GM21390 (cell line): ENCODE measurements at regions not wholly inside any gene's neighbourhood (a gene's known extent, or its start where the extent isn't known, plus 50 kb on each side); places are given as distances from the start of the nearest gene placed in this dataset.

Experiments used
- ATAC-seq: cut with Tn5 transposase; IDR thresholded peaks from one replicate; pipeline ENCODE4 v1.9.1; 2021; ENCODE audit not compliant: unreplicated experiment

DNA sequence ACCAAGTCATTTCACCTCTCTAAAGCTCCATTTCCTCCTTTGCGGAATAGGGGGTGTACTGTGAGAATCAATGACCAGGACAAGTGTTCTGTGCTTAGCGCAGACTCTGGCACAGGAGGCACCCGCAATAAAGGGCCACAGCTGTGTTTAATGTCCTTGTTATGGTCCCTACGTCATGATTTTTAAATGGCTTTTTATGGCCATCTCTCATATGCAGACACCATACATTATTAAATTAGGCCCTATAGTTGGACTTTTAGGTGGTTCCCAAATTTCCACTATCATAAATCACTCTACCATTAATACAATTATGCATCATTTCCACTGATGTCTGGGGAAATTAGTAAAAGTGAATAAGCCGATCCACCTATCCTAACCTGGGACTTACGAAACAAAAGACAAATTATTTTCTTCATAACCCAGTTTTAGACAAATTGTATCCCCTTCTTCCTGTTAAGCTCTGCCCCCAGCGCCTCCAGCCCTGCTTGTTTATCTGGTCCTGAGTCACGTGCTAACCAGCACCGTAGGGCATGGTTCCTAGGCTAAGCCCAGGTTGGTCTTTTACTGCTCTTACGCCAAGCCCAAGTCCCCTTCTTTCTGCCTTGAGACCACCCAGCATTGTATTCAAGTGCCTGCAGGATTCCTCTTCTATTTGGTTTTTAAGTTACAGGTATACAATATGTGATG is 278.3 kb downstream of the SHQ1 start:
- ATAC-seq = no peak

DNA sequence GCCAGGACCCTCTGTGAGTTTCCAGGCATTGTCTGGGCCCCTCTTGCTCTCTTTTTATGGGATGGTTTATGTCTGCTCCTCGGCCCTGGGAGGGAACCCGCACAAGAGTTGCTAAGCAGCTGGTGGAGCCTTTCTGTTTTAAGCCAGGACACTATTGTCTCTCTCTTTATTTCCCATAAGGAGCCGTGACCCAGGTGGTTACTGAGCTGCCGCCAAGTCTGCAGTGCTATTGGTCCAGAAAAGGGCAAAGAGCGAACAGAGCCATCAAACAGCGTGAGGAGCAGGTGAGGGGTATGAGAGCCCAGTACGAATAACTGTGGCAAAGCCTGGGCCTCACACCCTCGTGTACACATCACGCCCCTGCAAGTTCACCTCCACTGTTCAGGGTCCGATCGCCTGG is 280.2 kb downstream of the SHQ1 start:
- ATAC-seq = no peak

DNA sequence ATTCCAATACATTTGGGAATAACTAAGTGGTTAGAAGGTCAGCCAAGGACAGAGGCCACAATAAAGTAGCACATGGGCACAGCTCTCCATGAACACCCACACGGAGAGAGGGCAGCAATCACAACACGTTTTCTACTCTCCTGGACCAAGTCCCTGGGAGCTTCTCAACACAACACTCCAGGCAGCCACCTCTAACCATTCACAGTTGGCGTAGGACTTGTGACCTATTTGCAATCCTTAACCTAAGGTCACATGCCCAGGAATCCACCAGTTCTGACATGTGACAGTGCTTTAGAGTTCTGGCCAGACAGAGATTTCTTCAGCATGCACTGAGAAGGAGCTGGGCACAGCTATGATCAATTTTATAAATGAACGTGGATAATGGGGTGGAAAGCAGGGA is 280.8 kb downstream of the SHQ1 start:
- ATAC-seq = no peak

DNA sequence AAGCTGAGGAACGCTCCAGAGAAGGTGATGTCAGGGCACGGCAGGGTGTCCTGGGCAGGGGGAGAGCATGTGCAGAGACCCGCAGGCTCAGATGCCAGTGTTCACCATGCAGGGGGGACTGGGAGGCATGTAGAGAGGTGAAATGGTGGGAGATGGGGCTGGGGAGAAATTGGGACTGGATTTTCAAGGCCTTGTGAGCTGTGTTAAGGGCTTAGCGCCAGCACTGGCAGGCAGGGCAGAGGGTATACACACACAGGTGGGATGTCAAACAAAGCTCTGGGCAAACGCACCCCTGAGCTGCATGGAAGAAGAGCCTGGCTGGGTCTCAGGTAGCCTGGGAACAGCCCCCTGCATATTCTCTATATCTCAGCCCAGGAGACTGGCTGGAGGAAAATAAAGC is 282.7 kb downstream of the SHQ1 start:
- no peak for ATAC-seq

DNA sequence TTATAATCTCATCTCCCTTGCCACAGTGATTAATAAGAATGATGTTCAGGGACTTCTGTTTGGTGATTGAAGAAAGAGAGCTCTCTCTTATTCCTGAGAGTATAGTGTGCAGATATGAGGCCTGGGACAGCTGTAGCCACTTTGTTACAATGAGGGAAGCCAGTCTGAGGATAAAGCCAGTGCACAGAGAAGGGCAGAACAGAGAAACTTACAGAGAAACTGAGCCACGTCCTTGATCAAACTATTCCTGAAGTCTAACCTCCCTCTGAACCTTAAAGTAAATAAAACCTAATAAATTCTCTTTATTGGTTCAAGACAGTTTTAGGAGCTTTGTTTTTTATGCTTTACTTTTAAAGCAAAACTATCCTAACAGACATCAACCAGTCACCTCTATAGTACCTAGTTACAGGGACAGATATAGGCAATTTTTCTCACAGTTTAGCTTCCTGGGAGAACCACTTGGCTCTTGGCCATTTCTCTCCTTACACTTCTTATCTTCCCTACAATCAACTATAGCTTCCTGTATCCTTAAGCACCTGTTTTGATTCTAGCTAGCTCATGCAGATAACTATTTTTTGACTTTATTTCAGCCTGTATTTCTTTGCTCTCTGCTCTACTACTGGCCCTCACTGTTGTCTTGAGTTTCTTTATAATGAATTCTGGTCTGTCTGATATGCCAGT is 284.4 kb downstream of the SHQ1 start:
- ATAC-seq = no peak

DNA sequence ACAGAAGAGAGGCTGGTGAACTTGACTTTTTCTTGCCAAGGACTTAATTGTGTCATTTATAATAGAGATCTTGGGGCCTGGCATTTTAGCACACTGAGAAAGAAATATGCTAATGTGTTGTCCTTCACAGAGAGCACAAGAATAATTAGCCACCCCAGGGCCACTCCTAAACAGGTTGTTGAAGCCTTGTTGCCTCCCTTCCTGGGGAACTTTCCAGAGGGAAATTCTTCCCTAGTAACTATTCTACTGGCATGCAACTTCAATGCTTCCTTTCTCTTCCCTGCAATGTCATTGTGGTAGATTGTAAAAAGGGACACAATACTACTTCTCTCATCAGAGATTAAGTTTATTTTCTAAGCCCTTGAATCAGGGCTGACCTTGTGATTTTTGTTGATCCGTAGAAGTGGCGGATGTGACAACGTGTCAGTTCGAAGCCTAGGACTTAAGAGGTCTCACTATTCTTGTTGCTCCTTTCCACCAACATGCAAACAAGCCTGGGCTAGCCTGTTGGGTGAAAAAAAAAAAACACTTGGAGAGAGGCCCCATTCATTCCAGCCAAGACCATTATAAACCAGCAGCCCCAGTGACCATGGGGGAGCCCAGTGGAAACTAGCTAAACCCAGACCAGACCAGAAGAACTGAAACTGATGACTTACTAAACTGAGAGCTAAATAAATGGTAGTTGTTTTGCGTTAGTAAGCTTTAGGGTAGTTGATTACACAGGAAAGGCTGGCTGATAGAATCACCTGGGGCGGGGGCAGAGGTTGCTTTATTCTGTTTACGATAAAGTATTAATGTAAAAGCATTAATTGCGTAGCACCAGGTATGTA is 287.2 kb downstream of the SHQ1 start:
- ATAC-seq = no peak

DNA sequence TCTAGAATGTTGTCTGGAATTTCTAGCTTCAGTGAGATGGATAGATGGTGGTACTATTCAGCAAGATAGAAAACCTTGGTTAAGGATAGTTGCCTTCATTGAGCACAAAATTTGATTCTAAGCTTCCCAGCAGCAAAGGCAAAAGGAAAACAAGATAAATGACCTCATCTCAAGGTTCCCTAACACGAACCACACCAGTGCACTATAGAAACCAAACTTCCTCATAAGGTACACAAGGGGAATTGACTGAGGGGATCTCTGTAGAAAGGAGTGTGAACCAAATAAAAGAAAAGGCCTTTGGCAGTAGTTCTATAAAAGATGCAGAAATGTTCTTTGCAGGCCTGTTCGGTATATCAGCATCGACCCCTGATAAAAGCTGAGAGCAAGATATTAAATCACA is 288.9 kb downstream of the SHQ1 start:
- no peak for ATAC-seq

DNA sequence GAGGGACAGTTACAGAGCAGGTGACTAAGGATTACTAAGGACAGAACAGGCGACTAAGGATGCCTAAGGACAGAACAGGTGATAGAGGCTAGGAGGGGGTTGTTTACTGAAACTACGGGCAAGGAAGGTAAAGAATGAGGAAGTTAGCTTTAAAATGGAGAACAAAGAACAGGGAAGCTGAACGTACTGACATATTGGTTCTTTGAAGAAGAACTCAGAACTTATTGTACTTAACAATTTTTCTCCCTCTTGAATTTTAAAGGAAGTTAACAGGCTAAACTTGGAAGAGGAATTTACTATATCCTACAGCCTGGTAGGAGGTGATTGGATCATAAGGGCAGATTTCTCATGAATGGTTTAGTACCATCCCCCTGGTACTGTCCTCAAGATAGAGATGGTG is 290.2 kb downstream of the SHQ1 start:
- no peak for ATAC-seq

DNA sequence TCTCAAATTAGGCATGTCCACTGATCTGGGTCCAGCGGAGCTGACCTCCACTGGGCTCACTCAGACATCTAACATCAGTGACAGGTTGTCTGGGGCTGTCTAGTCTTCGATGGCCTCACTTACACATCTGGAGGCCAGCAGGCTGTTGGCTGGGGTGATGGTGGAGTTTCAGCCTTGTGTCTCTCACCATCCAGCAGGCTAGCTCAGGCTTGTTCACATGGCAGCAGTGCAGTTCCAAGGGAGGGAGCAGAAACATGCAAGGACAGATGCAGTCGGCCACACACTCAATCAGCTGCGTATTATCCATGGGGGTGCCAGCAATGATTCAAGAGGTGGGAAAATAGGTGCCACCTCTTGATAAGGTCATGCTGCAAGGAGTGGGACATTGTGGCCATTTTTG is 292.5 kb downstream of the SHQ1 start:
- no peak for ATAC-seq

DNA sequence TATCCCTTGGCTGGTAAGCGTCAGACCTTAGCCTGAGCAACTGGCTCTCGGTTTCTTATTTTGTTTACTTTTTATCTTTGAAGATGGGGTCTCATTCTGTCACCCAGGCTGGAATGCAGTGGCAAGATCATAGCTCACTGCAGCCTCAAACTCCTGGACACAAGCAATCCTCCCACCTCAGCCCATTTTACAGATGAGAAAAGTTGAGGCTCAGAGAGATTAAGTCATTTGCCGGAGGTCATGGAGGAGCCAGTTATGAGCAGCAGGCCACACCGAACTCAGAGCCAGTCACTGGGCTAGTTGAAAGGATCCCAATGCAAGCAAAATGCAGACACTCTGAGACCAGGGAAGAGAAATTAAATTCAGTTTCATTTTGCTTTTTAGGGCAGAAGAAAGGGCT is 293.6 kb downstream of the SHQ1 start:
- ATAC-seq = no peak

DNA sequence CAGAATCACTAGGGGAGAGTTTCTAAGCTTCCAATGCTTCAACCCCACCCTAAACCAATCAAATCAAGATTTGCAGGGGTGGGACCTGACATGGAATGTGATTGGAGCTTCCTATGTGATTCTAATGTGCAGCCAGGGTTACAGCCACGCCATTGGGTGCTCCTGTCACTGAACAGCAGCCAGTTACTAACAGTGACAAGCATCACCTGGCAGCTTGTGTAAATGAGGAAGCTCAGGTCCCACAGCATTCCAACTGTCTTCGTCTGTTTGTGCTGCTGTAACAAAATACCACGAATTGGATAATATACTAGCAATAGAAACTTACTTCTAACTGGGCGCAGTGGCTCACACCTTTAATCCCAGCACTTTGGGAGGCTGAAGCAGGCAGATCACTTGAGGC is 294.9 kb downstream of the SHQ1 start:
- no peak for ATAC-seq

DNA sequence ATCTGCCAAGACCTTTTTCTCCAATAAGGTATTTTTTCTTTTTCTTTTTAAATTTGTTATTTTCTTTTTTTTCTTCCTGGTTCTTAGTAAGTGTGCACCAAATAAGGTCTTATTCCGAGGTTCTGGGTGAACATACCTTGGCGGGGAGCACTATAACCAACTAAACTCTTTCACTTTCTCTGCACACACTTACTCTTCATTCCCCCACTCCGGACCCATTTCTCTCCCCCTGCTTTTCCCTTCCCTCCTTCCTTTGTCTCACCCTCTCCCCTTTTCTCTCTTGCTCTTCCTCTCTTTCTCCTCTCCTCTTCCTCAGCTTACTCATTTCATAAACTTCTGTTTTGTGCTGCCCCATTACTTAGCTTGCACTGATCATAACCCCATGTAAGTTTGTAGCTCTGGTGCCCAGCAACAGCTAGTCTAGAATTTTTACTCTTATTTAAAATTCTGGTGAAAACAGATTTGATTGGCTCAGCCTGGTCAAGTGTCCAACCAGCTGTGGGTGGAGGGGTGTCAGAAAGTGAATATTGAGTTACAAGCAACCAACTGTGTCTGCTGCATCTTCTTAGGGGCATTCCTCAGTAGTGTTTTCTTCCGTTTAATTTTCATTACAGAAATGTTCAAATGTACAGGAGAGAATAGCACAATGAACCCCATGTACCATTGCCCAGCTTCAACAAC is 297.5 kb downstream of the SHQ1 start:
- ATAC-seq = no peak

DNA sequence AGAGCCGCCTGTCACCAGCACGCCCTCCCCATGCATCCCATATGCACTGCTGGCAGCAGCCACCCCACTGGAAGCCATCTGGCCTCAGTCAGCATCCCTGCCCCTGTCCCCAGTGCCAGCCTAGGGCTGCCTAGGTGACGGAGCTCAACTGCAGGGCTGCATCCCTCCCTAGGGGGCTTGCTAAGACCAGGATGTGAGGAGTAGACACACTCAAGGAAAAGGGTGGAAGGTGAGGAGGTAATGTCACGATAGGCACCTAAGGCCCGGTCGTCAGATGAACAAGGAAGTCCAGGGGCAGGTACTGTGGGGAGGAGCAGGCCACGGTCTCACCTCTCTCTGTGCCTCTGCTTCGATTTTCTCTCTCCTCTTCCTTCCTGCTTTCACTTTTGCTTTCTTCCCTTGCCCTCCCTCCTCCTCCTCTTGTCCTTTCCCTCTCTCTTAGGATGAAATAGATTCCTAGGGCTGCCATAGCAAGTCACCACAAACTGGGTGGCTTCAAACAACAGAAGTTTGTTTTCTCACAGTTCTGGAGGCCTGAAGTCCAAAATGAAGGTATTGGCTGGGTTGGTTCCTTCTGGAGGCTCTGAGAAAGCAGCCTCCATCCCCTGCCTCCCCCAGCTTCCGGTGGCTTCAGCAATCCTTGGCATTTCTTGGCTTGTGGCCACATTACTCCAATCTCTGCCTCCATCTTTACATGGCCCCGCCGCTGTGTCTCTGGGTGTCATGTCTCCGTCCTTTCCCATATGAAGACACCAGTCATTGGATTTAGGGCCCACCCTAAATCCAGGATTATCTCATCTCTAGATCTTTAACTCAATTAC is 298.3 kb downstream of the SHQ1 start:
- no peak for ATAC-seq

DNA sequence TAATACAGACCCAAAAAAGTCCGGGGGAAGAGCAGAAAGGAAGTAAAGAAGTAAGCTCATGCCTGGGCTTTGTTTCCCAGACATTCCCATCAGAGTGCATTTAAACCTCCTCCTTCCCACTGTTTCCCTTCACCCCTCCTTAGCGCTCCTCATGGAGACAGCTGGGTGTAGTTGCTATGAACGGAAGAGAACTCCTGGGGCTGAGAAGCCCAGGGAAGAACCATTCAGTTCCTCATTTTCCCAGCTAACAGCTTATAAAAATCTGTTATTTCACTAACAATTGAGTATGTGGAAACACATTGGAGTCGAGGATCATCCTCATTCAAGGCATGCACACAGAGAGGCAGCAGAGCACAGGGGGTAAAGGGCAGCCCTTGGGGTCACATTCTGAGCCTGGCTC is 299.3 kb downstream of the SHQ1 start:
- no peak for ATAC-seq

DNA sequence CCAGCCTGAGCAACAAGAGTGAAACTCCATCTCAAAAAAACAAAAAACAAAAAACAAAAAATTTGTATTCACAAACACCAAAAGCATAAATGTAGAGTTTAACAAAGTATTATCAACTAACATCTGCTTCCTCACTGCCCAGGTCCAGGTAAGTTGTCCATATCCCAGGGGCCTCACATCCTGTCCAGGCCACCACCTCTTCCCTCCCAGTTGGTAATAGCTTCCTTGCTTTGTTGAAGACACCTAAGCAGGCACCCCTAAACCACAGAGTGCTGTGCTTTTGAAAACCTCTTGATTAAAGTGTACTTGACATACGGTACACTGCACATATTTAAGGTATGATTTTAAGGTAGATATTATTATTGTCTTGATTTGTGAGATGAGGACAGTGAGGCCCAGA is 299.8 kb downstream of the SHQ1 start:
- ATAC-seq = no peak

DNA sequence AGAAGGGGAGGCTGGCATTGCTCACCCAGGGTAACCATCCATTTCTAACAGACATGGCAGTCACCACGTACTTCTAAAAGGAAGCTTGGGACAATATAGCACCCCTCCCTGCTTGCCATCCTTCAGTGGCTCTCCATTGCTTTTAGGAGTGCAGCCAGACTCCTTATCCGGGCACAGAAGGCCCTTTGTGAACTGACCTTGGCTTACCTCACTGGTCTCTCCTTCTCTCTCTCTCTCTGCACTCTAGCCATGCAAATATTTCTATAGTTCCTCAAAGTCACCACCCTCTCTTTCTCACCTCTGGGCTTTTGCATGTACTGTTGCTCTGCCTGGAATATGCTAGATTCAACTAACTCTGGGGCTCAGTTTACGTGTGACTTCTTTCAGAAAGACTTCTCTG is 301.1 kb downstream of the SHQ1 start:
- no peak for ATAC-seq

DNA sequence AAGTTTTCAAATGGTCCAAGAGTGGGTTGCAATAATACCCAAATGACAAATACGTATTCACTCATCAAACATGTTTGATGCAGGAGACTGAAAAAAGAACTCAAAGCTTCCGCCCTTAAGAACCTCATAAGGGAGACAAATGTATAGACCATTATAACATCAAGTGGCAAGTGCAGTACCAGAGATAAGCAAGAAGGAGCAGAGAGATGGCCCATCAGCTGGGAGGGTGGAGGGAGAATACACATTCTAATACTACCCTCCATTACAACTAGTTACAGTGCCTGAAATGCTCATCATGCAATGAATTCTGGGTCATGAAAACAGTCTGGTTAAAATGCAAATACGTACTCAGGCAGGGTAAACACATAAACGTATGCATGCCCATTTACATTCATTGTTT is 304.0 kb downstream of the SHQ1 start:
- no peak for ATAC-seq

DNA sequence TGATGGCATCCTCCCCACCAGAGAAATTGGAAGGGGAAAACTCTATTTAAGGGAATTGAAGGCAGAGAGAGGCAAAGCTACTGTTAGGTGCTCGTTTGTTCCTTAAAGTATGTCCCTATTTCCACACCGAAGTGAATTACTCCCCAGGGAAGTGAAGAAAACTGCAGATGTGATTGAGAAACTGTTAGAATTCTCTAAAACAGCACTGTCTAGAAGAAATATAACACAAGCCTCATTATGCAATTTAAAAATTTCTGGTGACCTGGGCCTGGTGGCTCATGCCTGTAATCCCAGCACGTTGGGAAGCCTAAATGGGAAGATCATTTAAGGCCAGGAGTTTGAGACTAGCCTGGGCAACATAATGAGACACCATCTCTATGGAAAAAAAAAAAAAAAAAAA is 305.0 kb downstream of the SHQ1 start:
- ATAC-seq = no peak

DNA sequence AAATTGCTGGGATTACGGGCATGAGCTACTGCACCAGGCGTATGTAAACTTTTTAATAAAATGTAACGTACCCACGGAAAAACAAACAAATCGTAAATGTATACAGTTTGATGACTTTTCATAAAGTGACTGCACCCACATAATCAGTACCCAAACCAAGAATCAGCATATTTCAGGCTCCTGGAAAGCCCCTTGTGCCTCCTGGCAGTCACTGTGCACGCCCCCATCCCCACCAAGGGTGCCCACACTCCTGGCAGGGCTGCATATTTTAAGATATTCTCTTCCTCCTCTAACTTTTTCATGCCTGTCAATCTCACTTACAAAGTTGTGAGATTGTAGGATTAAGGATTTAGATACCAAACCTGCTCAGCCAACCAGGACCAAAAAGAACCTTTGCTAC is 305.5 kb downstream of the SHQ1 start:
- no peak for ATAC-seq

DNA sequence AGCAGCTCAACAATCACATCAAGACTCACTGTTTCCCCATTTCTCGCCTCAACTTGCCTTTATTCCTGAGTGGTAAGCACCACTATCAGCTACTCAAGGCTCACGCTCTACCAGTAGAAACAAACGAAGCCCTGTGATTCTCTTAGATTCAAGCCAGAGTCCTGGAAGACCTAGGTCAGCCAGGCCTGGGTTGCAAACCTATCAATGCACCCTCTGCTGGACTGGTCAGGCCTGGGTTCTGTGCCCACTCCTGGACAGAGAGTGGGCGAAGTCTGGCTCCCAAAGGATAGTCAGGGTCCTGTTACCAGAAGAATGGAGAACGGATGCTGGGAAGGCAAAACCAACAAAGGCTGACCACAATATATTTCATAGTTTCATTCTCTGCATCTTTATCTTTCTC is 308.4 kb downstream of the SHQ1 start:
- ATAC-seq = no peak
